ENCODE measurements at regions not wholly inside any gene's neighbourhood (a gene's known extent, or its start where the extent isn't known, plus 50 kb on each side); places are given as distances from the start of the nearest gene placed in this dataset.
A peak's percentile ranks its signal among the peaks of the same experiment; 100 is the strongest.

- ATAC-seq: no peak; the same call in 1 of the 2 replicates
- no peak for TF ChIP-seq ZNF512 (CRISPR knock-in tag; IDR thresholded peaks at IDR 0.05; ENCODE audit: borderline replicate concordance)
- no peak for TF ChIP-seq USF2 (CRISPR knock-in tag; IDR thresholded peaks at IDR 0.05)
- no peak for TF ChIP-seq NR3C1 (CRISPR knock-in tag; conservative IDR thresholded peaks at IDR 0.05; ENCODE audit: low read depth)
- no peak for TF ChIP-seq CBFB (CRISPR knock-in tag; IDR thresholded peaks at IDR 0.05; ENCODE audit: low read depth)
- no peak for TF ChIP-seq ATF1 (CRISPR knock-in tag; IDR thresholded peaks at IDR 0.05)
- TF ChIP-seq E2F1 (CRISPR knock-in tag; IDR thresholded peaks at IDR 0.05): no peak
- DNase-seq (ENCODE audit: low spot score): no peak
- POLR2A ChIA-PET: no interaction called here
- Mint-ChIP-seq H3K4me3 (no peak overlapping the region), H3K27me3 (ENCODE audit: low read depth) (no peaks in the 10 kb centered on the region), H3K36me3 (peaks cover 7% of the 10 kb centered on the region), H3K27ac (peak overlapping the region; percentile 44), H3K4me1 (peaks cover 26% of the 10 kb centered on the region), H3K9me3 (peaks cover 24% of the 10 kb centered on the region)
- CTCF ChIA-PET: no interaction called here
Observed at GRCh38 chr12:81888106-81888740, 129.1 kb upstream of the PPFIA2 start.

GRCh38 chr12:81874586-81874985 is 115.4 kb upstream of the PPFIA2 start:
- POLR2A ChIA-PET: no interaction called here
- no peak for TF ChIP-seq ESRRA (CRISPR knock-in tag; IDR thresholded peaks at IDR 0.05; ENCODE audit: borderline replicate concordance)
- TF ChIP-seq ZNF416 (CRISPR knock-in tag; IDR thresholded peaks at IDR 0.05): no peak
- no peak for TF ChIP-seq CREM (CRISPR knock-in tag; IDR thresholded peaks at IDR 0.05)
- TF ChIP-seq ZBTB43 (CRISPR knock-in tag; IDR thresholded peaks at IDR 0.05): no peak
- no peak for TF ChIP-seq GRHL2 (CRISPR knock-in tag; IDR thresholded peaks at IDR 0.05; ENCODE audit: insufficient replicate concordance, severe bottlenecking)
- no peak for TF ChIP-seq ZMAT4 (CRISPR knock-in tag; IDR thresholded peaks at IDR 0.05)
- TF ChIP-seq FOXK1 (CRISPR knock-in tag; IDR thresholded peaks at IDR 0.05): no peak
- no peak for TF ChIP-seq CTCF (IDR thresholded peaks at IDR 0.05)
- TF ChIP-seq SP1 (CRISPR knock-in tag; conservative IDR thresholded peaks at IDR 0.05): no peak
- TF ChIP-seq FOXP4 (CRISPR knock-in tag; IDR thresholded peaks at IDR 0.05): no peak
- TF ChIP-seq FOXP1 (CRISPR knock-in tag; IDR thresholded peaks at IDR 0.05; ENCODE audit: borderline replicate concordance): no peak
- TF ChIP-seq KAT7 (CRISPR knock-in tag; IDR thresholded peaks at IDR 0.05; ENCODE audit: borderline replicate concordance): no peak
- Mint-ChIP-seq H3K27me3 (ENCODE audit: low read depth) (no peaks in the 10 kb centered on the region), H3K9me3 (no peaks in the 10 kb centered on the region), H3K4me1 (peaks cover 6% of the 10 kb centered on the region; the same call in 1 of the 2 replicates), H3K4me3 (no peak overlapping the region), H3K36me3 (no peaks in the 10 kb centered on the region), H3K27ac (no peak overlapping the region)
- CTCF ChIA-PET: interaction anchor here (1.0 kb wide), 1 partner anchor 144 kb away, joined by 3 read pairs; no protein-coding TSS in a partner anchor
- ATAC-seq (no peak), DNase-seq (ENCODE audit: low spot score) (no peak)
